NCI-H748 (cell line): ENCODE measurements at regions not wholly inside any gene's neighbourhood (a gene's known extent, or its start where the extent isn't known, plus 50 kb on each side); places are given as distances from the start of the nearest gene placed in this dataset.
"Not testable (repeated sequence)": the region's sequence is repeated elsewhere in the genome, so short reads cannot be mapped to it uniquely, and the experiment has no call there.

Experiments used
- DNase-seq: peaks from one replicate; lab custom pipeline; 2025; ENCODE audit not compliant: unreplicated experiment; lab: John Stamatoyannopoulos, UW

DNA sequence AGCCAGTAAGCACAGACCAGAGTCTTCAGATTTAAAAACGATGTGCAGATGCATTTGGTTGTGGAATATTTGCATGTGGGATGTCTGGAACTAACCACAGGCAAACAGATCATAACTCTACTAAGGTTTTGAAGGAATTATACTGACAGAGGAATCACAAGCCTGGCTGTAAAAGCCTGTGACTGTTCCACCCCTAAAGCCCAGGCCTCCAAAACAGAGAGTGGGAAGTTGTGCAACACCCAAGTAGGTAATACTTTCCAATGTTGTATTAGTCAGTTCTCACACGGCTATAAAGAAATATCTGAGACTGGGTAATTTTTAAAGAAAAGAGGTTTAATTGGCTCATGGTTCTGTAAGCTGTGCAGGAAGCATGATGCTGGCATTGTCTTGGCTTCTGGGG lies 68.1 kb upstream of the DCD start:
- DNase-seq: no peak

DNA sequence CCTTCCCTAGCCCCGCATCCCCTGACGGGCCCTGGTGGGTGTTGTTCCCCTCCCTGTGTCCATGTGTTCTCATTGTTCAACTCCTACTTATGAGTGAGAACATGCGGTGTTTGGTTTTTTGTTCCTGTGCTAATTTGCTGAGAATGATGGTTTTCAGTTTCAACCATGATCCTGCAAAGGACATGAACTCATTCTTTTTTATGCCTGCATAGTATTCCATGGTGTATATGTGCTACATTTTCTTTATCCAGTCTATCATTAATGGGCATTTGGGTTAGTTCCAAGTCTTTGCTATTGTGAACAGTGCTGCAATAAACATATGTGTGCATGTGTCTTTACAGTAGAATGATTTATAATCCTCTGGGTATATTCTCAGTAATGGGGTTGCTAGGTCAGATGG lies 65.7 kb upstream of the DCD start:
- DNase-seq: not testable (repeated sequence)

DNA sequence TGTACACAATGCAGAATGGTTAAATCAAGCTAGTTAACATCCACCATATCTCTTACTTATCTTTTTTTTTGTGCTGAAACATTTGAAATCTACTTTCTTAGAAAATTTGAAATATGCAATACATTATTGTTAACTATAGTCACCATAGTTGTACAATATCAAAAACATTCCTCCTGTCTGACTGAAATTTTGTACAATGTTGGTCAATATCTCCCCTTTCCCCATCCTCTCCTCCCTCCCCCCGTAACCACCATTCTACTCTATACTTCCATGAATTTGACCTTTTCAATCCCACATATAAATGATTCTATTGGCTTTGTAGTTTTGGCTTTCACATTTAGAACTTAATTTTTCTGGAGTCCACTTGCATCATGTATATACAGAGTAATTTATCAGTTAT lies 63.5 kb upstream of the DCD start:
- DNase-seq: no peak

DNA sequence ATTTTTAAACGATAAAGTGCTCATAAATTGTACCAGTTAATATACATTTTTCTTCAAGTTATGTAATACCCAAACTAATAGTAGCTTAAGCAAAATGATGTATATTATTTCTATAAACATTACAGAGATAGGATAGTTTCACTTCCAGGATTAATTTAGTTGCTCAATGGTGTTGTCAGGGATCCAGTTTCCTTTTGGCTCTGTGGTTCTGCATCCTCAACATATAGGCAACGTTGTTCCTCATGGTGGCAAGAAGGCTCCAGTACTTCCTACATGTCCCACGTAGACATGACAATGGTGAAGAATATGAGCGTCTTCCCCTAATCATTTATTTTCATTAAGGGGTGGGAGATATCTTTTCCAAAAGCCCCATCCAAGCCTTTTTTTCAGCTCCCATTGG lies 60.7 kb upstream of the DCD start:
- no peak for DNase-seq

DNA sequence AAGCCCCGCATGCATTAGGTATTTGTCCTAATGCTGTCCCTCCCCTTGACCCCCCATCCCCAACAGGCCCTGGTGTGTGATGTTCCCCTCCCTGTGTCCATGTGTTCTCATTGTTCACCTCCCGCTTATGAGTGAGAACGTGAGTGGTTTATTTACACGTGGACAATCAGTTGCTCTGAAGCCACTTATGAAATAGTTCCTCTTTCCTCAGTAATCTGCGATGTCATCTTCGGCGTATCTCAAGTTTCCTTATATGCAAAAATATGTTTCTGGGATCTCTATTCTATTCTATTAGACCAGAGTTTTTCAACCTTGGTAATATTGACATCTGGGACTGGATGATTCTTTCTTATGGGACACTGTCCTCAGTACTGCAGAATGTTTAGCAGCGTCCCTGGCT lies 56.0 kb upstream of the DCD start:
- no peak for DNase-seq

DNA sequence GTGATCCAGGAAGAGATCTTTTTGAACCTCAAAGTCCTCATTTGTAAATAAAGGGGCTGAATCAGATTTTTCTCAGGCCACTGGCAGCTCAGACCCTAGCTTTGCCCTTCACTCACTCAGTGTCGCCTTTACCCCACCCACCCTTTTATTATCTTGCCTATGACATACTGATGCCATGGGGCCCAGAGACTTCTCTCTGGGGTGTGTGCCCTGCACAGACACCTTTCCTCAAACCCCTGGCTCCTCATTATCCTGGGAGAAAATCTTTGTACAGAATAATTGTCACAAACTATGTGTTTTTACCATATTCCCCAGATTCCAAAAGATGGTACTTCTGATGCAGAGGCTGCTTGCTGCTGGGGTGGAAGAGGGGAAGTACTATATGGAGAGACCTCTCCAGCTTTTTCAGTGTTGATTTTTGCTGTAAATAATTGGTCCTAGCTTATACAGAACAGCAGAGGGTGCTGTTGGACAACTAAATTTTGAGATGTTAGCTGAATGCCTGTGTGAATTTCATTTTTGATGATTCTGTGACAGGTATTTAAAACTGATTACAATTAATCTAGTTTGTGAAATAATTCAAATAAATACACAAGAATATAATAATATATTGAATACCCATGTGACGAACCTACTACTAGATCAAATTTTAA lies 53.9 kb upstream of the DCD start:
- DNase-seq: peak; percentile 60

DNA sequence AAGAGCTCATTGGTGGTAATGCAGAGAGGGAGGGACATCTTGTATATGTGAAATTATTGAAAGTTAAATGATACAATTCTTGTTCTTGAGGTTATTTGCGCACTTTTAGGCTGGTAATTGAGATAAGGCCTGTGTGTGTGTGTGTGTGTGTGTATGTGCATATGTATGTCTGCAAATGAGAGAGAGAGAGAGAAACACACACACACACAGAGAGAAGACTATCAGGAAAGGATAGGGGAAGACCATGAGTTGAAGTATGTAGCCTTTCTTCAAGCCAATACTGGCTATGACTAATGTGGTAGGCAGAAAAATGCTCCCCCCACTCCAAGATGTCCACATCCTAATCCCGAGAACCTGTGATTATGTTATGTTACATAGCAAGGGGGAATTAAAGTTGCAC lies 52.7 kb upstream of the DCD start:
- DNase-seq: no peak

DNA sequence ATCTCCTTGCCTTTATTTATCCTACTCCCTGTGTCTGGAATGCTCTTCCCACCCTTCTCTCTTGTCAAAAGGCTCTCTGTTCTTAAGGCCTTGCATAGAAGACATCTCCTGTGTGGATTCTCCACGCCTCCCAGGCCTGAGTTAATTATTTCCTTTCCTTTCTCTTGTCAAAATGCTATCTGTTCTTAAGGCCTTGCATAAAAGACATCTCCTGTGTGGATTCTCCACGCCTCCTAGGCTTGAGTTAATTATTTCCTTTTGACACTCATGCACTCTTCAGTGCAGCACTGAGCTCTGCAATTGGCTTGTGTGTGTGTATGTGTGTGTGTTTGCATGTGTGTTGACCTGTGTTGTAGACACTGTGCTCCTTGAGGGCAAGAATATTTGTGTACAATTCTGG lies 52.1 kb upstream of the DCD start:
- no peak for DNase-seq
